ENCODE measurements at regions not wholly inside any gene's neighbourhood (a gene's known extent, or its start where the extent isn't known, plus 50 kb on each side); places are given as distances from the start of the nearest gene placed in this dataset.

DNA sequence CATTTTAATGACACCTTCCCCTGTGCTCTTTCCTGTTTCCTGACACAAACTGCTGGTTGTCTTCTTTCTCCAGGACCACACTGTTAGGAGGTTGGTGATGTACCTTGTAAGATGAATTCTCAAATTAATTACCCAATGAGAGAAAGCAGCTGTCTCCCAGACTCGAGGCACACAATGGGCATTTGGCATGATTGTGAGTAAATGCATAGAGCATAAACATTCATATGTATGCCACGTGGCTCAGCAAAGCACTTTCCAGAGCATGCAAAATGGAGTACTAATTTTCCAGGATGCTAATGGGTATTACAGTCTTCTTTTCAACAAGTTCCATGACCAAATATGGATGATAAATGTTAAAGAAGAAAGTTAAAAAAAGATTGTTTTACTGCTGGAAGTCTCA, 235.2 kb upstream of the KLHL29 start:
- no peak overlapping the region for H3K4me3 ChIP-seq (ENCODE audit: low read depth, low read length)
- TF ChIP-seq, protein P1, sequence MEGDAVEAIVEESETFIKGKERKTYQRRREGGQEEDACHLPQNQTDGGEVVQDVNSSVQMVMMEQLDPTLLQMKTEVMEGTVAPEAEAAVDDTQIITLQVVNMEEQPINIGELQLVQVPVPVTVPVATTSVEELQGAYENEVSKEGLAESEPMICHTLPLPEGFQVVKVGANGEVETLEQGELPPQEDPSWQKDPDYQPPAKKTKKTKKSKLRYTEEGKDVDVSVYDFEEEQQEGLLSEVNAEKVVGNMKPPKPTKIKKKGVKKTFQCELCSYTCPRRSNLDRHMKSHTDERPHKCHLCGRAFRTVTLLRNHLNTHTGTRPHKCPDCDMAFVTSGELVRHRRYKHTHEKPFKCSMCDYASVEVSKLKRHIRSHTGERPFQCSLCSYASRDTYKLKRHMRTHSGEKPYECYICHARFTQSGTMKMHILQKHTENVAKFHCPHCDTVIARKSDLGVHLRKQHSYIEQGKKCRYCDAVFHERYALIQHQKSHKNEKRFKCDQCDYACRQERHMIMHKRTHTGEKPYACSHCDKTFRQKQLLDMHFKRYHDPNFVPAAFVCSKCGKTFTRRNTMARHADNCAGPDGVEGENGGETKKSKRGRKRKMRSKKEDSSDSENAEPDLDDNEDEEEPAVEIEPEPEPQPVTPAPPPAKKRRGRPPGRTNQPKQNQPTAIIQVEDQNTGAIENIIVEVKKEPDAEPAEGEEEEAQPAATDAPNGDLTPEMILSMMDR (IDR thresholded peaks at IDR 0.05; ENCODE audit: control insufficient read depth, extremely low read depth, insufficient read depth), result no peak
- no peak for DNase-seq (ENCODE audit: low read depth)

DNA sequence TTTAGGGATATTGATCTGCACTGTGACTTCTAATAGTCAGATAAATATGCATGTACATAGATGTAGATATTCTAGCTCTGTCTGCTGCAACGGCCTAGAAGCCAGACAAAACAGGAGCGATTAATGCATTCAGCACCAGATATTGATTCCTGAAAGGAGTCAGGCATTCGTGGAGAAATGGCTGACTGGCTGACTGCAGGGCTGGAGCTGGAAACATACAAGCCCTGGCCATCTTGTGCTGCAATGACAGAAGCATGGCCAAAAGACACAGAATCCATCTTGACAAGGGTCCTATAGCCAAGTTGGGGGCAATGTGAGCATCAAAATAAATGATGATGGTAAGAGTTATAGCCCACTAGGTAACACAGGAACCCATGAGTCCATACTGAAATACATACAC, 231.5 kb upstream of the KLHL29 start:
- TF ChIP-seq, protein P1 (IDR thresholded peaks at IDR 0.05; ENCODE audit: control insufficient read depth, extremely low read depth, insufficient read depth), result no peak
- H3K4me3 ChIP-seq (ENCODE audit: low read depth, low read length), result no peak overlapping the region
- no peak for DNase-seq (ENCODE audit: low read depth)

DNA sequence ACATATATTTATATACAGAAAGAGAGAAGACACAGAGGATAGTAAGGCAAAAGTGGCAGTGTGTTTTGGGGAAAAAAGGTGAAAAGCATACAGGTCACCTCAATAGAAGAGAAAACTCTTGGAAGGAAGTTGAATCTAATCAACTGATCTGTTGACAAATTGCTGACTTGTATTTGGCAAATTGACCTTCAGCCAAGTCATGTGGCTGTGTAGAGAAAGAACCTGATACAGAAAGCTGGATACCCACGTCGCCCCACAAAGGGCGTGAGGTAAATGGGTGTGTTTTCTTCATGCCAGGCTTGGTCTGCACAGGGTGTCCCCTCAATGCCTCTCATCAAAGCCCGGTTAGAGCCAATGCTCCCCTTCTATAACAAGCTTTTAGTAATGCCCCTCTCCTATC, 230.0 kb upstream of the KLHL29 start:
- no peak for DNase-seq (ENCODE audit: low read depth)
- TF ChIP-seq, protein P1 (IDR thresholded peaks at IDR 0.05; ENCODE audit: control insufficient read depth, extremely low read depth, insufficient read depth), result no peak

DNA sequence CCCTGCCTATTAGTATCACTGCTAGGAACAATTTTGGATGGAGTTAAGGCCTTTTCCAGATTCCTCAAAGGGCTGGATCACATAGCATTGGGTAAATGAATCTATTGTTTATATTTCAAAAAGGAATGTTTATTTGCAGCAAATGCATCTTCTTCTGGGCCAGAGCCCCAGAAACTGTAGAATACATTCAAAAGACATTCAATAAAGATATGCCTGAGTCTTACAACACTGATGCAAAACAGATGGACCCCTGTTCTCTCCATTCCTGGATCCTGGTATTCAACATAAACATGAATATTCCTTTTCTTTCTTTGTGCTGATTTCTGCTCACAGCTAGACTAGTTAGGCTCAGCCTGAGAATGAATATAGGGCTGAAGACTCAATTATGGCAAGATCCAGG, 227.2 kb upstream of the KLHL29 start:
- TF ChIP-seq, protein P1 (IDR thresholded peaks at IDR 0.05; ENCODE audit: control insufficient read depth, extremely low read depth, insufficient read depth), result no peak
- no peak for DNase-seq (ENCODE audit: low read depth)
- no peak overlapping the region for H3K4me3 ChIP-seq (ENCODE audit: low read depth, low read length)

More for the DNA sequence above, 230.0 kb upstream of the KLHL29 start:
- no peak overlapping the region for H3K4me3 ChIP-seq (ENCODE audit: low read depth, low read length)

DNA sequence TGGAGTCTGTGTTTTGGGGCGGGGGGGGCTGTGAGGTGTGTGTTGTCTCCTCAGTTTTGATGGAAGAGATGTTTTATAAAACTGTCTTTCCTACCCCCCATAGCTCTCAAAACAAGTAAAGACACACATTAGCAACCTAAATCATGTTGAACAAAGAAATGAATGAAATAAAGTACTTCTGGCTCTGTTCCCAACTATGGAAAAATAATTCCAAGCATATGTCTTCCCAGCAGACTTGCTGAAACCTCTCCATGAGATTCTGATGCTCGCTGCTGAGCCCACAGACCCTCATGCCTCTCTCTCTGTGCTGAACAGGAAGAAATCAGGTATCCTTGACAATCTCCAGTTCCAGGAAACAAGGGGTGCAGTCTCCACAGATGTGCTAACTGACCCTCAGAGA, 226.7 kb upstream of the KLHL29 start:
- TF ChIP-seq, protein P1 (IDR thresholded peaks at IDR 0.05; ENCODE audit: control insufficient read depth, extremely low read depth, insufficient read depth), result no peak
- DNase-seq (ENCODE audit: low read depth), result no peak
- H3K4me3 ChIP-seq (ENCODE audit: low read depth, low read length), result no peak overlapping the region

DNA sequence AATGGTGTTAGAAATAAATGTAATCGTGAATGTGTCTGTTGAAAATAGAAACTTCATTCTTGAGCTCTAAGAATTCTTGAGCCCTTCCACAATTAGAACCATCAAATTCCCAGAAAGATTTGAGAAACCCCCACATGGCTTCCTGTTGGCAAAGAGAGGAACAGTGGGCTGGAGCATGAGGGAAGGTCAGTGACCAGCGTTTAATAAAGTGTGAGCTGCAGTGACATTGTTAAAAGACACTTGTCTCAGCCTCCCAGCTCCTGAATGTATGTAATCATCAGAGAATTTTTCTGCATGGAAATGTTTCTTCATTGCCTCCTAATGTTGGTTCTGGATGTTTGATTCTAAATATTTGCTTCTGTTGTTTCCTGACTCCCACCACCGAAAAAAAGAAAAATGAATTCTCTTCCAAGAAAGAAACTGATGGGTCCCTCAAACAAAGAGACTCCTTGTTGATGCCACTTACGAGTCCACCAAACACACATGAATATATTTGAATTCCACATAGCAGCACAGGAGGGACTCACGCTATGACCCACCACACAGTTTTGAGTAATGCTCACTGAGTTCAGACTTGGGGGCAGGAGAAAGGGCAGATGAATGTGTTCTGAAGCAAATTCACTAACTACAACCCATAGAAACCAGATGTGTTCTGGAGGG, 225.1 kb upstream of the KLHL29 start:
- TF ChIP-seq, protein P1 (IDR thresholded peaks at IDR 0.05; ENCODE audit: control insufficient read depth, extremely low read depth, insufficient read depth), result no peak
- DNase-seq (ENCODE audit: low read depth), result no peak
- no peak overlapping the region for H3K4me3 ChIP-seq (ENCODE audit: low read depth, low read length)

DNA sequence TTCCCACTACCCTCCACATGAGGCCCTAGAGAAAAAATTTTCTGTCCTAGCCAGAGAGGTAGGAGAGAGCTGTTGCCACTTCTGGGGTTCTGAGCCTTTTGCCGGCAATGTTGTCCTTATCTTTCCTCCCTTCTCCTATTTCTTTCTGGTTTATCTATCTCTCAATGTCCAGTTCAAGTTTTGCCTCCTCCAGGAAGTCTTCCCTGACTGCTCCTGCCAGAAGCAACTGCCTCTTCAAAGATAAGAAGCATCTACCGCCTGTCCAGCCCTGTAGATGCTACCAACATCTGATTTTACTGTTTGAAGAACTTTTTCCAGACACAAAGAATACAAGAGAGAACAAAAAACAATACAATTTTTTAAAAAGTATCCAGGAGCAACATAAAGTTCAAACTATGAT, 220.8 kb upstream of the KLHL29 start:
- H3K4me3 ChIP-seq (ENCODE audit: low read depth, low read length), result no peak overlapping the region
- TF ChIP-seq, protein P1 (IDR thresholded peaks at IDR 0.05; ENCODE audit: control insufficient read depth, extremely low read depth, insufficient read depth), result no peak
- DNase-seq (ENCODE audit: low read depth), result no peak

All from LNCaP clone FGC (cell line).